RWPE2 (cell line): ENCODE measurements at regions not wholly inside any gene's neighbourhood (a gene's known extent, or its start where the extent isn't known, plus 50 kb on each side); places are given as distances from the start of the nearest gene placed in this dataset.
"Not testable (repeated sequence)": the region's sequence is repeated elsewhere in the genome, so short reads cannot be mapped to it uniquely, and the experiment has no call there.

Experiments
- ATAC-seq: fragments of 200-7000 bp; cut with Tn5 transposase; 3 replicates; pipeline ENCODE4 v1.9.1; 2021; ENCODE audit warnings: low read depth
- DNase-seq: peaks from one replicate; pipeline ENCODE4 v3.0.0-alpha.2; 2020; ENCODE audit warnings: low spot score
- H3K27ac ChIP-seq: fragments of 450-650 bp; 2 replicates; pipeline ENCODE4 v1.5.1; 2017; ENCODE audit warnings: mild to moderate bottlenecking; ENCODE audit not compliant: poor library complexity, severe bottlenecking
- H3K27me3 ChIP-seq: fragments of 250-450 bp; sonication (Bioruptor Pico); 2 replicates; pipeline ENCODE4 v1.5.1; 2021; ENCODE audit warnings: mild to moderate bottlenecking, moderate library complexity; ENCODE audit not compliant: insufficient read depth, poor library complexity, severe bottlenecking
- H3K36me3 ChIP-seq: fragments of 250-450 bp; sonication (Bioruptor Pico); 2 replicates; pipeline ENCODE4 v1.5.1; 2020; ENCODE audit warnings: low read depth, mild to moderate bottlenecking, moderate library complexity
- H3K4me1 ChIP-seq: fragments of 250-450 bp; sonication (Bioruptor Pico); 2 replicates; pipeline ENCODE4 v1.5.1; 2021; ENCODE audit warnings: mild to moderate bottlenecking, moderate library complexity; ENCODE audit not compliant: insufficient read depth, poor library complexity, severe bottlenecking
- H3K4me3 ChIP-seq: fragments of 250-450 bp; sonication (Bioruptor Pico); 2 replicates; pipeline ENCODE4 v1.5.1; 2021; ENCODE audit warnings: mild to moderate bottlenecking, moderate library complexity; ENCODE audit not compliant: severe bottlenecking
- H3K9me3 ChIP-seq: fragments of 250-450 bp; sonication (Bioruptor Pico); 2 replicates; pipeline ENCODE4 v1.5.1; 2021; ENCODE audit warnings: mild to moderate bottlenecking, moderate library complexity; ENCODE audit not compliant: severe bottlenecking
- TF ChIP-seq, protein P1 (sequence below): fragments of 450-650 bp; IDR thresholded peaks from one replicate; pipeline ENCODE4 v1.5.1; 2017; ENCODE audit warnings: mild to moderate bottlenecking, moderate library complexity; ENCODE audit not compliant: poor library complexity, severe bottlenecking

DNA sequence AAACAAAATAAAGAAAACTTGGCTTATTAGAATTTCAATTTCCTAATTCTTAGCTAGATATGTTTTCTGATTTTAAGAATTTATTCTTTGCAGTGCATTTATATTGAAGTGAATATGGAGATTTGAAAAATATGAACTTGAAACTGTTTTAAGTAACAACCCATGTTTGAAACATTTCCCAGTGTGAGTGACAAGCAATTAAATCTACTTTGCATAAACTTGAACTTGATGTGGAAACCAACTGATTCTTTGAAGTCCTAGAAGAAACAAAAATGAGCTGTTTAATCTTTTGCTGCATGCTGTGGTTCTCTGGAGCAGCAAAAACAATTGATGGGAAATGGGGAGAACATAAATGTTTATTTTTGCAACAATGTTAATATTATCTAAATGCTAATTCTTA is 430.2 kb downstream of the ARL4A start:
- no peaks in the 10 kb centered on the region for H3K27me3 ChIP-seq
- TF ChIP-seq, protein P1, sequence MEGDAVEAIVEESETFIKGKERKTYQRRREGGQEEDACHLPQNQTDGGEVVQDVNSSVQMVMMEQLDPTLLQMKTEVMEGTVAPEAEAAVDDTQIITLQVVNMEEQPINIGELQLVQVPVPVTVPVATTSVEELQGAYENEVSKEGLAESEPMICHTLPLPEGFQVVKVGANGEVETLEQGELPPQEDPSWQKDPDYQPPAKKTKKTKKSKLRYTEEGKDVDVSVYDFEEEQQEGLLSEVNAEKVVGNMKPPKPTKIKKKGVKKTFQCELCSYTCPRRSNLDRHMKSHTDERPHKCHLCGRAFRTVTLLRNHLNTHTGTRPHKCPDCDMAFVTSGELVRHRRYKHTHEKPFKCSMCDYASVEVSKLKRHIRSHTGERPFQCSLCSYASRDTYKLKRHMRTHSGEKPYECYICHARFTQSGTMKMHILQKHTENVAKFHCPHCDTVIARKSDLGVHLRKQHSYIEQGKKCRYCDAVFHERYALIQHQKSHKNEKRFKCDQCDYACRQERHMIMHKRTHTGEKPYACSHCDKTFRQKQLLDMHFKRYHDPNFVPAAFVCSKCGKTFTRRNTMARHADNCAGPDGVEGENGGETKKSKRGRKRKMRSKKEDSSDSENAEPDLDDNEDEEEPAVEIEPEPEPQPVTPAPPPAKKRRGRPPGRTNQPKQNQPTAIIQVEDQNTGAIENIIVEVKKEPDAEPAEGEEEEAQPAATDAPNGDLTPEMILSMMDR, result no peak
- H3K4me3 ChIP-seq, result no peak overlapping the region
- H3K9me3 ChIP-seq, result no peaks in the 10 kb centered on the region
- ATAC-seq, result no peak
- no peak for DNase-seq
- no peaks in the 10 kb centered on the region for H3K36me3 ChIP-seq
- no peaks in the 10 kb centered on the region for H3K4me1 ChIP-seq
- H3K27ac ChIP-seq, result no peak overlapping the region

DNA sequence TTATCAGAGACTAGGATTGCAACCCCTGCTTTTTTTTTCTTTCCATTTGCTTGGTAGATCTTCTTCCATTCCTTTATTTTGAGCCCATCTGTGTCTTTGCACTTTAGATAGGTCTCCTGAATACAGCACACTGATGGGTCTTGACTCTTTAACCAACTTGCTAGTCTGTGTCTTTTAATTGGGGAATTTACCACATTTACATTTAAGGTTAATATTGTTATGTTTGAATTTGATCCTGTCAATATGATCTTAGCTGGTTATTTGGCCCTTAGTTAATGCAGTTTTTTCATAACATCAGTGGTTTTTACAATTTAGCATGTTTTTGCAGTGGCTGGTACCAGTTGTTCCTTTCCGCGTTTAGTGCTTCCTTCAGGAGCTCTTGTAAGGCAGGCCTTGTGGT is 437.2 kb downstream of the ARL4A start:
- not testable (repeated sequence) for H3K36me3 ChIP-seq, H3K9me3 ChIP-seq, H3K4me1 ChIP-seq, H3K27ac ChIP-seq, DNase-seq, H3K27me3 ChIP-seq, ATAC-seq, H3K4me3 ChIP-seq

DNA sequence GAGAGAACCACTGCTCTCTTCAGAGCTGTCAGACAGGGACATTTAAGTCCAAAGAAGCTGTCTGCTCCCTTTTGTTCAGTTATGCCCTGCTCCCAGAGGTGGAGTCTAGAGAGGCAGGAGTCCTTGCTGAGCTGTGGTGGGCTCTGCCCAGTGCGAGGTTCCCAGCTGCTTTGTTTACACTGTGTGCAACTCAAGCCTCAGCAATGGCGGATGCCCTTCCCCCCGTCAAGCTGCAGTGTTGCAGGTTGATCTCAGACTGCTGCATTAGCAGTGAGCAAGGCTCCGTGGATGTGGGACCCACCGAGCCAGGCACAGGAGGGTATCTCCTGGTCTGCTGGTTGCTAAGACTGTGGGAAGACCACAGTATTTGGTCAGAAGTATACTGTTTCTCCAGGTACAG is 438.9 kb downstream of the ARL4A start:
- ATAC-seq (no peak), DNase-seq (no peak)
- no peak overlapping the region for H3K27ac ChIP-seq
- no peaks in the 10 kb centered on the region for H3K27me3 ChIP-seq
- no peaks in the 10 kb centered on the region for H3K9me3 ChIP-seq
- TF ChIP-seq, protein P1, result no peak
- H3K4me1 ChIP-seq, result no peaks in the 10 kb centered on the region
- H3K4me3 ChIP-seq, result no peak overlapping the region
- H3K36me3 ChIP-seq, result no peaks in the 10 kb centered on the region

DNA sequence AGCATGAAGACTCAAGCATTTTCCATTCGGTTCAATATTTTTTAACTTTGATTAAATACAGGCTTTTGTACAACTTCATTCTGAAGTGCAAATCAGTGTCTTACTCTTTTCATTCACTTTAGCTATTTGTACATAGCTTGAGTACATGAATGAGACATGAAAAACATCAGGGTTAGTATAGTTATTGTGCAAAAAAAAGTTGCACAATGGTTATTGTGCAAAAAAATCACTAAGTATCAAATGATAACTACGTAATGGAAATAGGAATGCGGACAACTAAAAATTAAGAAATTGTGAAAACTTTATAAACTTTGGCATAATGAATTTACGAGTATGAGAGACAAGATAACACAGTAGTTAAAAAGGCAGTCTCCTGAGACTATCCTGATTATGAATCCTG is 442.9 kb downstream of the ARL4A start:
- DNase-seq, result no peak
- H3K36me3 ChIP-seq, result no peaks in the 10 kb centered on the region
- no peak overlapping the region for H3K27ac ChIP-seq
- H3K4me3 ChIP-seq, result no peak overlapping the region
- TF ChIP-seq, protein P1, result no peak
- no peaks in the 10 kb centered on the region for H3K27me3 ChIP-seq
- H3K4me1 ChIP-seq, result no peaks in the 10 kb centered on the region
- ATAC-seq, result no peak
- no peaks in the 10 kb centered on the region for H3K9me3 ChIP-seq

DNA sequence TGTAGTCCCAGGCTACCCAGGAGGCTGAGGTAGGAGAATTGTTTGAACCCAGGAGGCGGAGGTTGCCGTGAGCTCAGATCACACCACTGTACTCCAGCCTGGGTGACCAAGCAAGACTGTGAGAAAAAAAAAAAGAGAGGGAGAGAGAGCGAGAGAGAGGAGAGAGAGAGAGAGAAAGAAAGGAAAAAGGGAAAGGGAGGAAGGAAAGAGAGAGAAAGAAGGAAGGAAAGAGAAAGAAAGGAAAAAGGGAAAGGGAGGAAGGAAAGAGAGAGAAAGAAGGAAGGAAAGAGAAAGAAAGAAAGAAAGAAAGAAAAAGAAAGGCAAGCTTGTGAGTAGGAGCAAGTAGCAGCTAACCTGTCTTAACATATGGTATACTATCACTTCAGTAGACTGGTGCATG is 443.5 kb downstream of the ARL4A start:
- H3K4me3 ChIP-seq, H3K9me3 ChIP-seq, H3K4me1 ChIP-seq, H3K27ac ChIP-seq, DNase-seq, ATAC-seq, H3K36me3 ChIP-seq, H3K27me3 ChIP-seq: not testable (repeated sequence)

DNA sequence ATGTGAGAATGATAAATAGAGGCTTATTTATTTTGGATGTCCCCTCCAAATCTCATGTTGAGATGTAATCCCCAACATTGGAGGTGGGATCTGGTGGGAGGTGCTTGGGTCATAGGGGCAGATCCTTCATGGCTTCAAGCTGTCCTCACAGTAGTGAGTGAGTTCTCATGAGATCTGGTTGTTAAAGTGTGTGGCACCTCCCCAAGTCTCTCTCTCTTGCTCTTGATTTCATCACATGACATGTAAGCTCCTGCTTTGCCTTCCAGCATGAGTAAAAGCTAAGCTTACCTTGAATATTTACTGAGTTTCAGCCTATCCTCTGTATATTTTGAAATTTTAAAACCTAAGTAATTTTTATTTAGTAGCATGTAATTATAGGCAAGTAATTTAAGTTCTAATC is 444.9 kb downstream of the ARL4A start:
- TF ChIP-seq, protein P1, result no peak
- DNase-seq (no peak), ATAC-seq (no peak)
- no peaks in the 10 kb centered on the region for H3K9me3 ChIP-seq
- H3K36me3 ChIP-seq, result no peaks in the 10 kb centered on the region
- no peak overlapping the region for H3K27ac ChIP-seq
- no peak overlapping the region for H3K4me3 ChIP-seq
- H3K27me3 ChIP-seq, result no peaks in the 10 kb centered on the region
- no peaks in the 10 kb centered on the region for H3K4me1 ChIP-seq

DNA sequence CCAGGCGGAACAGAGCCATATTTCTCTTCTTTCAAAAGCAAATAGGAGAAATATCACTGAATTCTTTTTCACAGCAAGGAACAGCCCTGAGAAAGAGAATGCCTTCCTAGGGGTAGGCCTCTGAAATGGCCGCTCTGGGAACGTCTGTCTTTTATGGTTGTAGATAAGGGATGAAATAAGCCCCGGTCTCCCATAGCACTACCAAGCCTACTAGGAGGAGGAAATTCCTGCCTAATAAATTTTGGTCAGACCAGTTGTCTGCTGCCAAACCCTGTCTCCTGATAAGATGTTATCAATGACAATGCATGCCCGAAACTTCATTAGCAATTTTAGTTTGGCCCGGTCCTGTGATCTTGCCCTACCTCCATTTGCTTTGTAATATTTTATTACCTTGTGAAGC is 448.9 kb downstream of the ARL4A start:
- not testable (repeated sequence) for H3K27me3 ChIP-seq, H3K27ac ChIP-seq, DNase-seq, H3K4me3 ChIP-seq, H3K9me3 ChIP-seq, H3K36me3 ChIP-seq, ATAC-seq, H3K4me1 ChIP-seq
